H1 (cell line): ENCODE measurements at regions not wholly inside any gene's neighbourhood (a gene's known extent, or its start where the extent isn't known, plus 50 kb on each side); places are given as distances from the start of the nearest gene placed in this dataset.

Experiments
- CTCF ChIA-PET: fragments of 300-600 bp; sonication (Branson Sonifier 250); formaldehyde crosslinking; loops from one replicate; lab custom pipeline; 2021; ENCODE audit not compliant: partially characterized antibody; lab: Charles Lee
- POLR2A ChIA-PET: fragments of 300-600 bp; sonication (Branson Sonifier 250); formaldehyde crosslinking; loops from one replicate; lab custom pipeline; 2021; ENCODE audit warnings: inconsistent platforms; ENCODE audit not compliant: partially characterized antibody; lab: Charles Lee
- DNase-seq, 2 experiments: peaks; one replicate each; pipeline versions ENCODE4 v3.0.0 to v3.0.0-alpha.2; 2010 to 2022; ENCODE audit warnings: low spot score in 2 of 2, low read depth in 1 of 2, mixed read lengths in 1 of 2
- FAIRE-seq: peaks from 2 replicates; lab custom pipeline; 2011; peaks lifted over from hg19 to GRCh38; lab: Jason Lieb, UNC
- H2AFZ ChIP-seq: 2 replicates; pipeline ENCODE4 v1.8.1; 2012; ENCODE audit warnings: low read length, inconsistent platforms
- H2AK5ac ChIP-seq: 2 replicates; pipeline ENCODE4 v1.6.1; 2013; ENCODE audit warnings: low read depth, low read length
- H2BK120ac ChIP-seq: replicated peaks from 2 replicates; pipeline ENCODE3; 2013; ENCODE audit warnings: low read depth, low read length, inconsistent platforms
- H2BK12ac ChIP-seq: 2 replicates; pipeline ENCODE4 v1.6.1; 2013; ENCODE audit warnings: low read depth, low read length
- H2BK15ac ChIP-seq: 2 replicates; pipeline ENCODE4 v1.6.1; 2013; ENCODE audit warnings: low read length
- H2BK20ac ChIP-seq: 2 replicates; pipeline ENCODE4 v1.6.1; 2013; ENCODE audit warnings: low read length
- H2BK5ac ChIP-seq: 2 replicates; pipeline ENCODE4 v1.6.1; 2013; ENCODE audit warnings: low read depth, low read length
- H3K14ac ChIP-seq: 2 replicates; pipeline ENCODE4 v1.6.1; 2013; ENCODE audit warnings: inconsistent platforms; ENCODE audit not compliant: insufficient read length
- H3K18ac ChIP-seq: 2 replicates; pipeline ENCODE4 v1.6.1; 2013; ENCODE audit warnings: low read length; ENCODE audit errors: extremely low read depth
- H3K23ac ChIP-seq: 2 replicates; pipeline ENCODE4 v1.6.1; 2013; ENCODE audit warnings: inconsistent platforms; ENCODE audit not compliant: insufficient read length
- H3K23me2 ChIP-seq: 2 replicates; pipeline ENCODE4 v1.6.1; 2013; ENCODE audit warnings: low read depth, low read length
- H3K27ac ChIP-seq: 2 replicates; pipeline ENCODE4 v1.6.1; 2011; ENCODE audit warnings: low read depth, low read length, inconsistent platforms
- H3K27me3 ChIP-seq, 4 experiments: replicated peaks in 1 of 4; 1 replicate in 1 of 4; 2 replicates in 3 of 4; pipeline versions ENCODE4 v1.6.1 to v1.8.1; 2011 to 2013; ENCODE audit warnings: low read length in 3 of 4, mild to moderate bottlenecking in 3 of 4, inconsistent platforms in 2 of 4, mixed read lengths in 2 of 4, moderate library complexity in 1 of 4; ENCODE audit not compliant: control insufficient read depth in 3 of 4, insufficient read depth in 3 of 4; ENCODE audit errors: extremely low read depth in 1 of 4
- H3K36me3 ChIP-seq, 4 experiments: 2 replicates each; pipeline versions ENCODE4 v1.6.1 to v1.8.1; 2011 to 2013; ENCODE audit warnings: mild to moderate bottlenecking in 4 of 4, low read length in 3 of 4, moderate library complexity in 2 of 4, control low read depth in 1 of 4, inconsistent platforms in 1 of 4; ENCODE audit not compliant: insufficient read depth in 4 of 4, control insufficient read depth in 2 of 4
- H3K4ac ChIP-seq: replicated peaks from 2 replicates; pipeline ENCODE3; 2013; ENCODE audit warnings: low read length, low read depth, mixed read lengths, inconsistent platforms; ENCODE audit not compliant: insufficient read length
- H3K4me1 ChIP-seq, 4 experiments: replicated peaks in 1 of 4; 1 replicate in 1 of 4; 2 replicates in 3 of 4; pipeline versions ENCODE4 v1.6.1 to v1.8.1; 2011 to 2013; ENCODE audit warnings: low read length in 3 of 4, inconsistent platforms in 2 of 4, mixed read lengths in 1 of 4; ENCODE audit not compliant: insufficient read depth in 4 of 4, control insufficient read depth in 3 of 4
- H3K4me2 ChIP-seq, 2 experiments: 2 replicates each; pipeline versions ENCODE4 v1.6.1 to v1.8.1; 2011 to 2013; ENCODE audit warnings: low read depth in 2 of 2, low read length in 2 of 2, control low read depth in 1 of 2, inconsistent platforms in 1 of 2, mild to moderate bottlenecking in 1 of 2; ENCODE audit not compliant: insufficient read depth in 1 of 2
- H3K4me3 ChIP-seq, 4 experiments: fragments of 200-600, 300-600 bp in 1 of 4; sonication (generic), shearing (Covaris generic), sonication (Bioruptor Twin) in 1 of 4; 2 replicates each; pipeline versions ENCODE4 v1.5.1 to v1.8.1; 2011 to 2016; ENCODE audit warnings: low read length in 4 of 4, low read depth in 3 of 4, control low read depth in 2 of 4, inconsistent platforms in 2 of 4, mild to moderate bottlenecking in 2 of 4, mixed read lengths in 1 of 4, moderate library complexity in 1 of 4; ENCODE audit not compliant: insufficient read depth in 2 of 4; ENCODE audit errors: extremely low read depth in 1 of 4
- H3K56ac ChIP-seq: replicated peaks from 2 replicates; pipeline ENCODE3; 2013; ENCODE audit warnings: low read depth, mild to moderate bottlenecking, mixed read lengths, low read length, inconsistent platforms; ENCODE audit not compliant: insufficient read length
- H3K79me1 ChIP-seq: 2 replicates; pipeline ENCODE4 v1.6.1; 2013; ENCODE audit warnings: low read depth, low read length, control low read depth
- H3K79me2 ChIP-seq, 2 experiments: 2 replicates each; pipeline versions ENCODE4 v1.6.1 to v1.8.1; 2012 to 2013; ENCODE audit warnings: low read length in 2 of 2, mild to moderate bottlenecking in 2 of 2, inconsistent platforms in 1 of 2; ENCODE audit not compliant: insufficient read depth in 2 of 2, control insufficient read depth in 1 of 2
- H3K9ac ChIP-seq, 4 experiments: replicated peaks in 1 of 4; 1 replicate in 1 of 4; 2 replicates in 3 of 4; pipeline versions ENCODE4 v1.6.1 to v1.8.1; 2011 to 2013; ENCODE audit warnings: low read depth in 3 of 4, low read length in 3 of 4, control low read depth in 2 of 4, mild to moderate bottlenecking in 2 of 4, moderate library complexity in 2 of 4, inconsistent platforms in 1 of 4; ENCODE audit errors: extremely low read depth in 1 of 4
- H3K9me3 ChIP-seq, 2 experiments: 2 replicates each; pipeline versions ENCODE4 v1.6.1 to v1.8.1; 2012 to 2013; ENCODE audit warnings: mild to moderate bottlenecking in 2 of 2, moderate library complexity in 2 of 2, control low read depth in 1 of 2, inconsistent platforms in 1 of 2, low read depth in 1 of 2, low read length in 1 of 2, mixed read lengths in 1 of 2; ENCODE audit not compliant: insufficient read depth in 2 of 2
- H4K20me1 ChIP-seq, 2 experiments: replicated peaks in 1 of 2; 2 replicates each; pipeline versions ENCODE3 to v1.8.1; 2011 to 2013; ENCODE audit warnings: inconsistent platforms in 2 of 2, low read length in 2 of 2, mild to moderate bottlenecking in 1 of 2; ENCODE audit not compliant: insufficient read depth in 2 of 2, control insufficient read depth in 1 of 2
- H4K5ac ChIP-seq: 2 replicates; pipeline ENCODE4 v1.6.1; 2013; ENCODE audit warnings: low read length, low read depth, mixed read lengths, inconsistent platforms; ENCODE audit not compliant: insufficient read length
- H4K8ac ChIP-seq: 2 replicates; pipeline ENCODE4 v1.8.0; 2013; ENCODE audit warnings: mild to moderate bottlenecking, moderate library complexity, low read length, inconsistent platforms; ENCODE audit not compliant: insufficient read depth; ENCODE audit errors: extremely low read depth
- H4K91ac ChIP-seq: replicated peaks from 2 replicates; pipeline ENCODE3; 2013; ENCODE audit warnings: low read length, mixed read lengths, inconsistent platforms; ENCODE audit not compliant: insufficient read length
- JUND ChIP-seq: IDR thresholded peaks from 2 replicates; pipeline ENCODE4 v1.6.1; 2011; ENCODE audit warnings: mild to moderate bottlenecking, improper control_type of control experiment, low read length
- WGBS, 2 experiments: shearing (Covaris generic) in 1 of 2; methylation state at CpG; one replicate each; pipeline versions ENCODE4 v1.1.6 to v1.1.7; 2013 to 2015; ENCODE audit warnings: low lambda C conversion rate in 2 of 2, mixed read lengths in 2 of 2, inconsistent platforms in 1 of 2, low coverage in 1 of 2, missing lambda C conversion rate in 1 of 2; ENCODE audit not compliant: insufficient replicate concordance in 2 of 2, insufficient coverage in 1 of 2, insufficient read length in 1 of 2; ENCODE audit errors: extremely low coverage in 1 of 2, missing lambda C conversion rate in 1 of 2; 5-methylcytosine and 5-hydroxymethylcytosine counted together

DNA sequence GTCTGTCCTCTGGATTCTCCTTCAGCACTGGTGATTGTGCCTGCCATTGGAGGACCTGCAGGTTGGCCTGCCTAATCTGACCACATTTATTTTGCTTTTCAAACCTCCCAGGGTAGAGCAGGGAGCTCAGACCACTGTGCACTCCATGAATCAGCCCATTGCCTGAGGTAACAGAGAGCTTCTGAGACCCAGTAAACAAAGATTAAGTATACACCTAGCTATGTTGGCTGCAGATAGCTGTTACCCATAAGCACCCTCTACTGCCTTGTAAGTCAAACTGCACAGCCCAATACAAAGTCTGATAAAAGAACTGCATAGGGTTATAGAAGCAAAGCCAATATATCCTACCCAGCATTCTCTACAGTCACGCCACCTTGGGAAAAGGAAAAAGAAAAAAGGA is 338.7 kb downstream of the HTR1B start:
- no peak overlapping the region for H3K4ac ChIP-seq
- ChIA-PET CTCF (interaction anchor here (0.6 to 1.2 kb wide), 3 partner anchors 11 to 212 kb away, joined by 3 to 4 read pairs (median 4); no protein-coding TSS in a partner anchor), POLR2A (no interaction called here)
- H3K23ac ChIP-seq = no peak overlapping the region
- H4K5ac ChIP-seq = no peak overlapping the region
- no peak overlapping the region for H2BK20ac ChIP-seq
- no peak for DNase-seq
- no peak overlapping the region for H3K9ac ChIP-seq
- H2AFZ ChIP-seq = no peak overlapping the region
- FAIRE-seq = no peak
- no peaks in the 10 kb centered on the region for H3K23me2 ChIP-seq
- no peaks in the 10 kb centered on the region for H3K27me3 ChIP-seq
- H3K4me3 ChIP-seq = no peak overlapping the region
- no peak overlapping the region for H3K18ac ChIP-seq
- no peak overlapping the region for H4K8ac ChIP-seq
- H3K79me1 ChIP-seq = no peaks in the 10 kb centered on the region
- H4K91ac ChIP-seq = no peak overlapping the region
- no peaks in the 10 kb centered on the region for H3K36me3 ChIP-seq
- no peak overlapping the region for H2BK5ac ChIP-seq
- no peak overlapping the region for H3K14ac ChIP-seq
- no peaks in the 10 kb centered on the region for H3K79me2 ChIP-seq
- no peaks in the 10 kb centered on the region for H3K4me1 ChIP-seq
- no peaks in the 10 kb centered on the region for H4K20me1 ChIP-seq
- no peak overlapping the region for H2BK120ac ChIP-seq
- H3K9me3 ChIP-seq = no peaks in the 10 kb centered on the region
- H2BK12ac ChIP-seq = no peak overlapping the region
- WGBS, 2 experiments = 94% methylated on average over 1 of the region's 1 CpG; no CpG with 5 or more reads in 1 of the 2 experiments
- no peak overlapping the region for H3K4me2 ChIP-seq
- H2BK15ac ChIP-seq = no peak overlapping the region
- no peak overlapping the region for H3K27ac ChIP-seq
- H3K56ac ChIP-seq = no peak overlapping the region
- no peak overlapping the region for H2AK5ac ChIP-seq
- TF ChIP-seq JUND = no peak
